ENCODE measurements at regions not wholly inside any gene's neighbourhood (a gene's known extent, or its start where the extent isn't known, plus 50 kb on each side); places are given as distances from the start of the nearest gene placed in this dataset.

- no peak for TF ChIP-seq CTCF (IDR thresholded peaks at IDR 0.05)
- no peak for TF ChIP-seq POLR2A (IDR thresholded peaks at IDR 0.05)
Observed at GRCh38 chr14:22489957-22490950, 98.8 kb downstream of the DAD1 start.
